NCI-H1105 treated with DMSO at 0.1 percent for 48 hours (cell line): ENCODE measurements at regions not wholly inside any gene's neighbourhood (a gene's known extent, or its start where the extent isn't known, plus 50 kb on each side); places are given as distances from the start of the nearest gene placed in this dataset.
A peak's percentile ranks its signal among the peaks of the same experiment; 100 is the strongest.

ENCODE experiments used
- DNase-seq: peaks from one replicate; lab custom pipeline; 2025; lab: John Stamatoyannopoulos, UW

GRCh38 chr3:6779140-6779539 is 81.8 kb upstream of the GRM7 start:
- no peak for DNase-seq

- no peak for DNase-seq
Observed at GRCh38 chr3:6781092-6781491, 79.8 kb upstream of the GRM7 start.

DNA sequence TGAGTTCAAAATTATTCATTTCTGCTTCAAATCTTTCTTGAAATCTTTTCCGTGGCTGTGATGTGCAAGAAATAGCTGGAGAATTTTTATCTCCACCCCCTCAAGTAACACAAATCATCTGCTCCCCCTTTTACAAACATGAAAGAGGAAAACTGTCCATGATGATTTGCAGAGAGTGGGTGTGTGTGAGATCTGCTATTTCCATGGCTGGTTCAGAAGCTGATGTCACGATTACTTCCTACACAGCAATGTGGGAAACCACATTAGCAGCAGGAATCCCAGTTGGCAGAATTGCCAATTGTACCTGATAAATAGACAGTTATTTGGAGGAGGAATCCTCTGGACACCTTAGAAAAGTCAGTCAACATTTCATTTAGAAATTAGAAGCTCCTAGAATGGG is 75.2 kb upstream of the GRM7 start:
- DNase-seq: no peak

- no peak for DNase-seq
Observed at GRCh38 chr3:6791161-6791560, 69.8 kb upstream of the GRM7 start.

- DNase-seq: peak; percentile 4
Observed at GRCh38 chr3:6799264-6799915, 61.5 kb upstream of the GRM7 start.

DNA sequence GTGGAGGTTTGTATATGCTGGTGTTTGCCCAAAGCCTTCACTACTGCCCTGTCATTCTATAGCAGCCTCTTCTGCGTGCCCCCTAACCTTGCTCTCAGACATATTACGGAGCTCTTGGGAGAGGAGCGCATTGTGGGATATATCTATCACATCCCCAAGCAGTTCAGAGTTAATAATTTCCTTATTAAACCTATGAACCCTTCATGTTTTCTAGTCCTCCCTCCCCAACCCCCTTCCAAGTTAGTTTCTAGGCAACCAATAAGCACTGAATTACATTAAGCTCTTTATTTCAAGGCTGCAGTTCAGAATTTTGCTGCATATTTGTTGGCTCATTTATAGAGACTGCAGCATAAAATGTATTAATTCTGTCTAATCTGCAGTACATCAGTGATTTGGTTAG is 57.3 kb upstream of the GRM7 start:
- no peak for DNase-seq

DNA sequence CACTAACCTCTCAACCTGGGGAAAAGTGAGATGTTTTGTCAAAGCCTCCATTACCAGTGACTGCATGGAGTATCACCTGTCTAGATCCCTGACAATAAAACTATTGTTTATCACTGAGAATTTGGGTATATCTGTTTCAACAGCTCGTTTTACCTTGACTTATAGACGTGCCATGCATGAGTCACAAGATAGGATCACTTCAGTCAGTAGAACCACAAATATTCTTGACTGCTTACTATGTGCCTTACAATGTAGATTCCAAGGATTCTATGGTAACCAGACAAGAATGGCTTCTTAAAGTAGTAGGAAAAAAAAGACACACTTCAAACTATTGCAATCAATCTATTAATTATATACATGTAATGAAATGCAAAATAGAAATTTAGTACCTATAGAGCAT is 55.7 kb upstream of the GRM7 start:
- DNase-seq: no peak

GRCh38 chr3:6806991-6807390 is 53.9 kb upstream of the GRM7 start:
- DNase-seq: no peak

DNA sequence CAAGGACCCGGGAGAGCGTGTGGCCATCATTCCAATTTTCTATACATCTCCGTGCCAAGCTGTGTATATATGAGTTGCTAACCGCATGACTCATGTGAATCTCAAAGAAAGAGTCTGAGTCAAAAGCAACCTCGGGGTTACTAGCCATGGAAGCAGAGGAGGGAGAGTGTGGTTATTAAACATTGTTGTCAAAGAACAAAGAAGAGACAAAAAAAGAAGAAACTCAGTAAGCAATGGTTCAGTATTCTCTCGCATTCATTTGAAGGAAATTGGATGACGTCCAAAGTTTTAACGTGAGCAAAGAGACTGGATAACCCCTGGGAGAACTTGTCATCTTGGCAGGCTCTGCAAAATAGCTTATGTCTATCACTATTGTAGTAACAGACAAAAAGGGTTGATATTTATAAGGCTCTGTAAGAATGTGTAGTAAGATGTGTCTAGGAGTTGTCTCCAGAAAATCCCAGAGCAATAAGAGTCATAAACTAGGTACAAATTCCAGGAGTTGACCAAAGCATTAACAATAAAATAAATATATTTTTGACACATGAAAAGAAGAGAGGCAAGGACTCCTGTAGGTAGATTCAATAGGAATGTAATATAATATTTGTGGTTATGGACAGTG is 52.8 kb upstream of the GRM7 start:
- DNase-seq: peak; percentile 44

DNA sequence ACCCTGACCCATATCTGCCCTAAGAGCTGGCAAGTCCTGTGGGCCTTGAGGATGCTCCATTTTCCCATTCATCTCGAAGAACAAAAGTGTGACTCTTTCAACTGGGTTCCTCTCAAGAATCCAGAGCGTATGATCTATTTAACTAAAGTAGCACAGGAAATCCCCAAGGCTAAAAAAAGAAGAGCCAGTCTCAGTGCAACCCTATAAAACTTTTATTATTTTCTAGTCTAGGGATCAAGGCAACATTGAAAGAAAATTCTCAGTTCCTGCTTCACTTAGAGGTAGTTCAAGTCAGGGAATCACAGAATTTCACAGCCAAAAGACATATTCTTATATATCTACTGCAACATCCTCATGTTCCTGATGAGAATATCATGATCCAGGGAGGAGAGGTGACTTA is 51.6 kb upstream of the GRM7 start:
- DNase-seq: no peak
